Gastroesophageal sphincter (tissue), 3 donors: ENCODE measurements at regions not wholly inside any gene's neighbourhood (a gene's known extent, or its start where the extent isn't known, plus 50 kb on each side); places are given as distances from the start of the nearest gene placed in this dataset.

Experiments used
- EP300 ChIP-seq: sonication (generic); formaldehyde crosslinking; IDR thresholded peaks from one replicate; pipeline ENCODE4 v1.6.1; 2017; ENCODE audit warnings: antibody characterized with exemption, mild to moderate bottlenecking
- POLR2A ChIP-seq, 2 donors: fragments of 450-650 bp; IDR thresholded peaks; one replicate each; pipeline ENCODE4 v1.6.1; 2017; ENCODE audit warnings: antibody characterized with exemption in 2 of 2, mild to moderate bottlenecking in 2 of 2, moderate library complexity in 1 of 2
- TF ChIP-seq, protein P1 (sequence below), 4 experiments: fragments of 200-600 bp in 2 of 4; fragments of 450-650 bp in 2 of 4; sonication (generic) in 1 of 4; IDR thresholded peaks; one replicate each; pipeline ENCODE4 v1.5.1; 2017 to 2019; ENCODE audit warnings: antibody characterized with exemption in 4 of 4, mild to moderate bottlenecking in 2 of 4, moderate library complexity in 2 of 4

DNA sequence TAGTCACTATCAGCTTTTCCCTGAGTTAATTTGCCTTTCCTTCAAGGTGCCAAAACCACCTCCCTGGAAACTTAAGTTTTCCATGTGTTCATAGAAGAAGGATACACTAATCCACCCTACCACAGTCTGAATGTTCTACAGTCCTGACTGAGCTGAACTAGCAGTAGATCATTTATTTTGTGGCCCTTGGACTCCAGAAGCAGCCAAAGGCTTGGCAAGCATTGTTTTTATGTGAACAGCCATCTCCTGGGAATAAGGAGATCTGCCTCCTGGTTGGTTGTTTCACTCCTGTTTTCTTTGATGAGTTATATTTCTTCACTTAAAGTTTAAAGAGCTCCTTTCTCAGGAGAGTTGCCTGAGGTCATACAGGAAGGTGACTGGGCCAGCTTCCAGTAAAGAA, 634.6 kb upstream of the SOX9 start:
- TF ChIP-seq, protein P1, sequence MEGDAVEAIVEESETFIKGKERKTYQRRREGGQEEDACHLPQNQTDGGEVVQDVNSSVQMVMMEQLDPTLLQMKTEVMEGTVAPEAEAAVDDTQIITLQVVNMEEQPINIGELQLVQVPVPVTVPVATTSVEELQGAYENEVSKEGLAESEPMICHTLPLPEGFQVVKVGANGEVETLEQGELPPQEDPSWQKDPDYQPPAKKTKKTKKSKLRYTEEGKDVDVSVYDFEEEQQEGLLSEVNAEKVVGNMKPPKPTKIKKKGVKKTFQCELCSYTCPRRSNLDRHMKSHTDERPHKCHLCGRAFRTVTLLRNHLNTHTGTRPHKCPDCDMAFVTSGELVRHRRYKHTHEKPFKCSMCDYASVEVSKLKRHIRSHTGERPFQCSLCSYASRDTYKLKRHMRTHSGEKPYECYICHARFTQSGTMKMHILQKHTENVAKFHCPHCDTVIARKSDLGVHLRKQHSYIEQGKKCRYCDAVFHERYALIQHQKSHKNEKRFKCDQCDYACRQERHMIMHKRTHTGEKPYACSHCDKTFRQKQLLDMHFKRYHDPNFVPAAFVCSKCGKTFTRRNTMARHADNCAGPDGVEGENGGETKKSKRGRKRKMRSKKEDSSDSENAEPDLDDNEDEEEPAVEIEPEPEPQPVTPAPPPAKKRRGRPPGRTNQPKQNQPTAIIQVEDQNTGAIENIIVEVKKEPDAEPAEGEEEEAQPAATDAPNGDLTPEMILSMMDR (IDR thresholded peaks at IDR 0.05): no peak
- TF ChIP-seq POLR2A (IDR thresholded peaks at IDR 0.05): no peak
- TF ChIP-seq EP300: no peak
